ENCODE measurements at regions not wholly inside any gene's neighbourhood (a gene's known extent, or its start where the extent isn't known, plus 50 kb on each side); places are given as distances from the start of the nearest gene placed in this dataset.

GRCh38 chr11:27857014-27857413 lies 156.8 kb upstream of the BDNF start:
- FAIRE-seq = no peak

- FAIRE-seq = no peak
Measured at GRCh38 chr11:27848423-27848822, 148.2 kb upstream of the BDNF start.

GRCh38 chr11:27847496-27847895 lies 147.2 kb upstream of the BDNF start:
- no peak for FAIRE-seq

GRCh38 chr11:27842290-27842689 lies 142.0 kb upstream of the BDNF start:
- no peak for FAIRE-seq

- FAIRE-seq = no peak
Measured at GRCh38 chr11:27841023-27841422, 140.8 kb upstream of the BDNF start.

- no peak for FAIRE-seq
Measured at GRCh38 chr11:27839226-27839913, 139.1 kb upstream of the BDNF start.

- no peak for FAIRE-seq
Measured at GRCh38 chr11:27838674-27839073, 138.4 kb upstream of the BDNF start.

- FAIRE-seq = no peak
Measured at GRCh38 chr11:27837895-27838563, 137.8 kb upstream of the BDNF start.

- FAIRE-seq = no peak
Measured at GRCh38 chr11:27830206-27830605, 130.0 kb upstream of the BDNF start.

- FAIRE-seq = no peak
Measured at GRCh38 chr11:27820249-27820648, 120.0 kb upstream of the BDNF start.

- FAIRE-seq = no peak
Measured at GRCh38 chr11:27816197-27816596, 115.9 kb upstream of the BDNF start.

- FAIRE-seq = no peak
Measured at GRCh38 chr11:27812341-27812740, 112.1 kb upstream of the BDNF start.

- FAIRE-seq = no peak
Measured at GRCh38 chr11:27807596-27807995, 107.3 kb upstream of the BDNF start.

- FAIRE-seq = no peak
Measured at GRCh38 chr11:27806122-27806521, 105.9 kb upstream of the BDNF start.

GRCh38 chr11:27795955-27796861 lies 96.0 kb upstream of the BDNF start:
- no peak for FAIRE-seq

- FAIRE-seq = no peak
Measured at GRCh38 chr11:27786864-27787263, 86.6 kb upstream of the BDNF start.

GRCh38 chr11:27786331-27786730 lies 86.1 kb upstream of the BDNF start:
- no peak for FAIRE-seq

GRCh38 chr11:27783701-27784355 lies 83.6 kb upstream of the BDNF start:
- FAIRE-seq = no peak

GRCh38 chr11:27777033-27777432 lies 76.8 kb upstream of the BDNF start:
- no peak for FAIRE-seq

GRCh38 chr11:27773884-27774283 lies 73.6 kb upstream of the BDNF start:
- FAIRE-seq = no peak

- FAIRE-seq = no peak
Measured at GRCh38 chr11:27771516-27771915, 71.3 kb upstream of the BDNF start.

- FAIRE-seq = no peak
Measured at GRCh38 chr11:27770576-27770975, 70.3 kb upstream of the BDNF start.

- FAIRE-seq = no peak
Measured at GRCh38 chr11:27763736-27764135, 63.5 kb upstream of the BDNF start.

All from G401.6 (cell line).